Fibroblast of lung (primary cell): ENCODE measurements at regions not wholly inside any gene's neighbourhood (a gene's known extent, or its start where the extent isn't known, plus 50 kb on each side); places are given as distances from the start of the nearest gene placed in this dataset.

Experiments used
- DNase-seq, 2 donors: peaks; one replicate each; pipeline versions ENCODE4 v3.0.0 to v3.0.0-alpha.2; 2010; ENCODE audit warnings: low read depth in 2 of 2
- H2AFZ ChIP-seq: 2 replicates; pipeline ENCODE4 v1.5.1; 2012; ENCODE audit warnings: low read length, control low read depth, inconsistent platforms
- H3K27ac ChIP-seq: 2 replicates; pipeline ENCODE4 v1.5.1; 2011; ENCODE audit warnings: low read length, control low read depth; ENCODE audit not compliant: insufficient read depth
- H3K27me3 ChIP-seq: 2 replicates; pipeline ENCODE4 v1.5.1; 2011; ENCODE audit warnings: mild to moderate bottlenecking, low read length; ENCODE audit not compliant: control insufficient read depth, insufficient read depth
- H3K36me3 ChIP-seq: 2 replicates; pipeline ENCODE4 v1.5.1; 2011; ENCODE audit warnings: low read length; ENCODE audit not compliant: control insufficient read depth, insufficient read depth
- H3K4me1 ChIP-seq: 2 replicates; pipeline ENCODE4 v1.5.1; 2011; ENCODE audit warnings: low read length; ENCODE audit not compliant: control insufficient read depth, insufficient read depth; ENCODE audit errors: extremely low read depth
- H3K4me2 ChIP-seq: 2 replicates; pipeline ENCODE4 v1.5.1; 2011; ENCODE audit warnings: low read length, control low read depth; ENCODE audit not compliant: insufficient read depth; ENCODE audit errors: extremely low read depth
- H3K4me3 ChIP-seq, 4 experiments: fragments of 200-600 bp in 1 of 4; sonication (generic) in 1 of 4; replicated peaks in 1 of 4; 2 replicates each; pipeline ENCODE4 v1.5.1; 2011 to 2016; ENCODE audit warnings: low read length in 4 of 4, low read depth in 3 of 4, mild to moderate bottlenecking in 3 of 4, control low read depth in 2 of 4, inconsistent platforms in 1 of 4, mixed read lengths in 1 of 4; ENCODE audit not compliant: insufficient read depth in 1 of 4; ENCODE audit errors: control extremely low read depth in 1 of 4
- H3K79me2 ChIP-seq: 2 replicates; pipeline ENCODE4 v1.5.1; 2012; ENCODE audit warnings: mild to moderate bottlenecking, low read length, inconsistent platforms; ENCODE audit not compliant: control insufficient read depth, insufficient read depth
- H3K9ac ChIP-seq: 2 replicates; pipeline ENCODE4 v1.5.1; 2011; ENCODE audit warnings: mild to moderate bottlenecking, low read length, control low read depth; ENCODE audit not compliant: insufficient read depth
- H3K9me3 ChIP-seq: 2 replicates; pipeline ENCODE4 v1.5.1; 2012; ENCODE audit warnings: low read depth, low read length; ENCODE audit not compliant: control insufficient read depth, insufficient read depth
- H4K20me1 ChIP-seq: 2 replicates; pipeline ENCODE4 v1.5.1; 2011; ENCODE audit warnings: low read length; ENCODE audit not compliant: control insufficient read depth, insufficient read depth; ENCODE audit errors: extremely low read depth
- EZH2 ChIP-seq: IDR thresholded peaks from 2 replicates; pipeline ENCODE4 v1.5.1; 2012; ENCODE audit warnings: low read length, control low read depth, mild to moderate bottlenecking; ENCODE audit errors: missing control alignments
- TF ChIP-seq, protein P1 (sequence below), 2 donors: IDR thresholded peaks in 1 of 2; conservative IDR thresholded peaks in 1 of 2; 1 replicate in 1 of 2; 2 replicates in 1 of 2; pipeline ENCODE4 v1.5.1; 2011 to 2012; ENCODE audit warnings: low read length in 2 of 2, control low read depth in 1 of 2, inconsistent platforms in 1 of 2, low read depth in 1 of 2, mild to moderate bottlenecking in 1 of 2

GRCh38 chr13:106636492-106636891 lies 68.6 kb upstream of the ARGLU1 start:
- no peaks in the 10 kb centered on the region for H3K4me1 ChIP-seq
- H3K9me3 ChIP-seq: no peaks in the 10 kb centered on the region
- H3K36me3 ChIP-seq: no peaks in the 10 kb centered on the region
- H3K4me3 ChIP-seq: no peak overlapping the region
- no peak overlapping the region for H3K9ac ChIP-seq
- H3K27me3 ChIP-seq: peaks cover 3% of the 10 kb centered on the region
- H3K79me2 ChIP-seq: no peaks in the 10 kb centered on the region
- H2AFZ ChIP-seq: no peak overlapping the region
- TF ChIP-seq EZH2: no peak
- TF ChIP-seq, protein P1, sequence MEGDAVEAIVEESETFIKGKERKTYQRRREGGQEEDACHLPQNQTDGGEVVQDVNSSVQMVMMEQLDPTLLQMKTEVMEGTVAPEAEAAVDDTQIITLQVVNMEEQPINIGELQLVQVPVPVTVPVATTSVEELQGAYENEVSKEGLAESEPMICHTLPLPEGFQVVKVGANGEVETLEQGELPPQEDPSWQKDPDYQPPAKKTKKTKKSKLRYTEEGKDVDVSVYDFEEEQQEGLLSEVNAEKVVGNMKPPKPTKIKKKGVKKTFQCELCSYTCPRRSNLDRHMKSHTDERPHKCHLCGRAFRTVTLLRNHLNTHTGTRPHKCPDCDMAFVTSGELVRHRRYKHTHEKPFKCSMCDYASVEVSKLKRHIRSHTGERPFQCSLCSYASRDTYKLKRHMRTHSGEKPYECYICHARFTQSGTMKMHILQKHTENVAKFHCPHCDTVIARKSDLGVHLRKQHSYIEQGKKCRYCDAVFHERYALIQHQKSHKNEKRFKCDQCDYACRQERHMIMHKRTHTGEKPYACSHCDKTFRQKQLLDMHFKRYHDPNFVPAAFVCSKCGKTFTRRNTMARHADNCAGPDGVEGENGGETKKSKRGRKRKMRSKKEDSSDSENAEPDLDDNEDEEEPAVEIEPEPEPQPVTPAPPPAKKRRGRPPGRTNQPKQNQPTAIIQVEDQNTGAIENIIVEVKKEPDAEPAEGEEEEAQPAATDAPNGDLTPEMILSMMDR (conservative IDR thresholded peaks at IDR 0.05 in 1 of 2, IDR thresholded peaks at IDR 0.05 in 1 of 2; ENCODE audit: low read depth in 1 of 2, low read length in 2 of 2): no peak
- H3K27ac ChIP-seq: no peak overlapping the region
- no peaks in the 10 kb centered on the region for H4K20me1 ChIP-seq
- DNase-seq: no peak
- no peak overlapping the region for H3K4me2 ChIP-seq

- Histone ChIP-seq H3K4me1 (no peaks in the 10 kb centered on the region), H3K27me3 (peaks cover 3% of the 10 kb centered on the region), H3K4me2 (no peak overlapping the region), H3K4me3 (no peak overlapping the region), H3K36me3 (no peaks in the 10 kb centered on the region), H3K9me3 (no peaks in the 10 kb centered on the region), H3K9ac (no peak overlapping the region), H3K27ac (no peak overlapping the region), H4K20me1 (no peaks in the 10 kb centered on the region), H2AFZ (no peak overlapping the region), H3K79me2 (no peaks in the 10 kb centered on the region)
- TF ChIP-seq, protein P1 (conservative IDR thresholded peaks at IDR 0.05 in 1 of 2, IDR thresholded peaks at IDR 0.05 in 1 of 2; ENCODE audit: low read depth in 1 of 2, low read length in 2 of 2): no peak
- TF ChIP-seq EZH2: no peak
- no peak for DNase-seq
These were observed 67.7 kb upstream of the ARGLU1 start for GRCh38 chr13:106635616-106636015.

- DNase-seq: no peak
- no peak overlapping the region for H2AFZ ChIP-seq
- H4K20me1 ChIP-seq: no peaks in the 10 kb centered on the region
- TF ChIP-seq, protein P1 (conservative IDR thresholded peaks at IDR 0.05 in 1 of 2, IDR thresholded peaks at IDR 0.05 in 1 of 2; ENCODE audit: low read depth in 1 of 2, low read length in 2 of 2): no peak
- TF ChIP-seq EZH2: no peak
- H3K9me3 ChIP-seq: no peaks in the 10 kb centered on the region
- no peak overlapping the region for H3K4me3 ChIP-seq
- no peak overlapping the region for H3K4me2 ChIP-seq
- H3K4me1 ChIP-seq: no peaks in the 10 kb centered on the region
- no peaks in the 10 kb centered on the region for H3K36me3 ChIP-seq
- H3K9ac ChIP-seq: no peak overlapping the region
- no peak overlapping the region for H3K27ac ChIP-seq
- no peaks in the 10 kb centered on the region for H3K79me2 ChIP-seq
- H3K27me3 ChIP-seq: peaks cover 3% of the 10 kb centered on the region
These were observed 65.4 kb upstream of the ARGLU1 start for GRCh38 chr13:106633321-106633720.
